ENCODE measurements at regions not wholly inside any gene's neighbourhood (a gene's known extent, or its start where the extent isn't known, plus 50 kb on each side); places are given as distances from the start of the nearest gene placed in this dataset.

GRCh38 chr4:116860891-116861290 is 224.5 kb downstream of the TRAM1L1 start:
- no peak overlapping the region for H3K9ac ChIP-seq (ENCODE audit: low read depth, low read length, poor library complexity, severe bottlenecking)
- no peaks in the 10 kb centered on the region for H4K20me1 ChIP-seq (ENCODE audit: insufficient read depth, low read length, poor library complexity, severe bottlenecking)
- TF ChIP-seq CTCF (conservative IDR thresholded peaks at IDR 0.05; ENCODE audit: low read length) (no peak), EZH2phosphoT487 (IDR thresholded peaks at IDR 0.05; ENCODE audit: borderline replicate concordance) (no peak)
- H3K9me2 ChIP-seq (replicated peaks; ENCODE audit: low read depth, low read length) = no peaks in the 10 kb centered on the region
- no peak overlapping the region for H3K4me3 ChIP-seq (ENCODE audit: low read length, poor library complexity, severe bottlenecking)
- no peaks in the 10 kb centered on the region for H3K27me3 ChIP-seq (ENCODE audit: insufficient read depth, low read length, poor library complexity, severe bottlenecking)
- H3K4me2 ChIP-seq (ENCODE audit: low read depth, low read length, poor library complexity, severe bottlenecking) = no peak overlapping the region
- no peaks in the 10 kb centered on the region for H3K36me3 ChIP-seq (ENCODE audit: insufficient read depth, low read length)
- H3K4me1 ChIP-seq (ENCODE audit: insufficient read depth, low read length, poor library complexity, severe bottlenecking) = no peaks in the 10 kb centered on the region
- no peak overlapping the region for H2AFZ ChIP-seq (ENCODE audit: low read length)
- no peaks in the 10 kb centered on the region for H3K79me2 ChIP-seq (ENCODE audit: insufficient read depth, low read length)
- no peaks in the 10 kb centered on the region for H3K9me3 ChIP-seq (ENCODE audit: insufficient read depth, low read depth, low read length)
- H3F3A ChIP-seq (ENCODE audit: low read depth) = no peaks in the 10 kb centered on the region

- Histone ChIP-seq H3K79me2 (ENCODE audit: insufficient read depth, low read length) (no peaks in the 10 kb centered on the region), H3K27me3 (ENCODE audit: insufficient read depth, low read length, poor library complexity, severe bottlenecking) (no peaks in the 10 kb centered on the region), H3K36me3 (ENCODE audit: insufficient read depth, low read length) (no peaks in the 10 kb centered on the region), H4K20me1 (ENCODE audit: insufficient read depth, low read length, poor library complexity, severe bottlenecking) (no peaks in the 10 kb centered on the region), H3K9me3 (ENCODE audit: insufficient read depth, low read depth, low read length) (no peaks in the 10 kb centered on the region), H3K4me3 (ENCODE audit: low read length, poor library complexity, severe bottlenecking) (no peak overlapping the region), H2AFZ (ENCODE audit: low read length) (no peak overlapping the region), H3K9me2 (replicated peaks; ENCODE audit: low read depth, low read length) (no peaks in the 10 kb centered on the region), H3K9ac (ENCODE audit: low read depth, low read length, poor library complexity, severe bottlenecking) (no peak overlapping the region), H3F3A (ENCODE audit: low read depth) (no peaks in the 10 kb centered on the region), H3K4me1 (ENCODE audit: insufficient read depth, low read length, poor library complexity, severe bottlenecking) (no peaks in the 10 kb centered on the region), H3K4me2 (ENCODE audit: low read depth, low read length, poor library complexity, severe bottlenecking) (no peak overlapping the region)
- TF ChIP-seq CTCF (conservative IDR thresholded peaks at IDR 0.05; ENCODE audit: low read length) (peak; percentile 16; the same call in 1 of the 2 replicates), EZH2phosphoT487 (IDR thresholded peaks at IDR 0.05; ENCODE audit: borderline replicate concordance) (no peak)
These were observed 235.8 kb downstream of the TRAM1L1 start for GRCh38 chr4:116849620-116850019.

- Histone ChIP-seq H3K9me3 (ENCODE audit: insufficient read depth, low read depth, low read length) (no peaks in the 10 kb centered on the region), H3K27me3 (ENCODE audit: insufficient read depth, low read length, poor library complexity, severe bottlenecking) (no peaks in the 10 kb centered on the region), H4K20me1 (ENCODE audit: insufficient read depth, low read length, poor library complexity, severe bottlenecking) (no peaks in the 10 kb centered on the region), H2AFZ (ENCODE audit: low read length) (no peak overlapping the region), H3K9me2 (replicated peaks; ENCODE audit: low read depth, low read length) (no peaks in the 10 kb centered on the region), H3K79me2 (ENCODE audit: insufficient read depth, low read length) (no peaks in the 10 kb centered on the region), H3K4me2 (ENCODE audit: low read depth, low read length, poor library complexity, severe bottlenecking) (no peak overlapping the region), H3F3A (ENCODE audit: low read depth) (no peaks in the 10 kb centered on the region), H3K4me3 (ENCODE audit: low read length, poor library complexity, severe bottlenecking) (no peak overlapping the region), H3K4me1 (ENCODE audit: insufficient read depth, low read length, poor library complexity, severe bottlenecking) (no peaks in the 10 kb centered on the region), H3K36me3 (ENCODE audit: insufficient read depth, low read length) (no peaks in the 10 kb centered on the region), H3K9ac (ENCODE audit: low read depth, low read length, poor library complexity, severe bottlenecking) (no peak overlapping the region)
- no peak for TF ChIP-seq CTCF (conservative IDR thresholded peaks at IDR 0.05; ENCODE audit: low read length)
- TF ChIP-seq EZH2phosphoT487 (IDR thresholded peaks at IDR 0.05; ENCODE audit: borderline replicate concordance) = no peak
These were observed 237.8 kb downstream of the TRAM1L1 start for GRCh38 chr4:116847616-116848015.
